ENCODE measurements at regions not wholly inside any gene's neighbourhood (a gene's known extent, or its start where the extent isn't known, plus 50 kb on each side); places are given as distances from the start of the nearest gene placed in this dataset.

DNA sequence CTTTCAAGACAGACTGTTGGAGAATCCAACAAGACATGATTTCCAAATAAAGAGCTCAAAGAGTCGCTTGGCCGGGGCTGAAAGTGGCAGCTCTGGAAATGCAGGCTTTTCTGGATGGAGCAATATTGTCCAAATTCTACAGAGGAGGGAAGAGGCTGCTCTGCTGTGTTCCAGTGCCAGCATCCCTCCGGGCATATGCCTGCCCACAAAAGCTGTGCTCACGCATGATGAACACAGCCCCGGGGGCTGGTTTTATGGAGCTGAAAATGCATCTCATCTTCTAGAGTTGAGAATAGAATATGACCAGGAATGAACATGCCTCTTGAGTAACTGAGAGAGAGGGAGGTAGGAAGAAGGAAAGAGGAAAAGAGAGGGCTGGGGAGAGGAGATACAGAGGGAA is 74.7 kb upstream of the TOX3 start:
- TF ChIP-seq POLR2AphosphoS5 (IDR thresholded peaks at IDR 0.05) (no peak), POLR2A (IDR thresholded peaks at IDR 0.05) (no peak)

Measured in stomach (tissue), 4 donors.